ENCODE measurements at regions not wholly inside any gene's neighbourhood (a gene's known extent, or its start where the extent isn't known, plus 50 kb on each side); places are given as distances from the start of the nearest gene placed in this dataset.
A peak's percentile ranks its signal among the peaks of the same experiment; 100 is the strongest.

DNA sequence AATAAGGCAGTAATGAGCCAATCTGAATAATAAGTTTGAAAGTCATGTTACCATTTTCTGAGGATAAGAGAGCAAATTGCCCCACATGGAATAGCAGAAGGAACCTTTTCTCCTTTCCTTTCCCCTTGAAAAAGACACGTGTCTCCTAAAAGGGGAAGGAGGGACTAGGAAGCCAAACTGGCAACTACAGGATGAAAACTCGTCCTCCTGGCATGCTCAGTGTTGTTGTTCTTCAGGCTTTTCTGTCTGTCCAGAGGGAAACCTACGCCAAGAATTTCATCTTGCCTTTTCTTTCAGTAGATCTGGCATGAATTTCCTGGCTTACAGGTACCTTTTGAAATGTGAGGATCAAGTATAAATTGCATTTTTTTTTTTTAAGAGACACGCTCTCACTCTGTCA is 355.9 kb upstream of the TLE4 start:
- no peak for TF ChIP-seq CTCF (IDR thresholded peaks at IDR 0.05; ENCODE audit: low read depth, low read length, missing control alignments)
- in situ Hi-C loops (cut with HindIII; ENCODE audit: low sequenced_read_pairs) = no loop called here
- no peak for DNase-seq (ENCODE audit: low read depth)
- H3K4me3 ChIP-seq (ENCODE audit: low read depth, low read length) = no peak overlapping the region

- in situ Hi-C loops (cut with HindIII; ENCODE audit: low sequenced_read_pairs) = no loop called here
- no peak for TF ChIP-seq CTCF (IDR thresholded peaks at IDR 0.05; ENCODE audit: low read depth, low read length, missing control alignments)
- no peak for DNase-seq (ENCODE audit: low read depth)
- H3K4me3 ChIP-seq (ENCODE audit: low read depth, low read length) = no peak overlapping the region
These were observed 351.5 kb upstream of the TLE4 start for GRCh38 chr9:79220251-79220650.

DNA sequence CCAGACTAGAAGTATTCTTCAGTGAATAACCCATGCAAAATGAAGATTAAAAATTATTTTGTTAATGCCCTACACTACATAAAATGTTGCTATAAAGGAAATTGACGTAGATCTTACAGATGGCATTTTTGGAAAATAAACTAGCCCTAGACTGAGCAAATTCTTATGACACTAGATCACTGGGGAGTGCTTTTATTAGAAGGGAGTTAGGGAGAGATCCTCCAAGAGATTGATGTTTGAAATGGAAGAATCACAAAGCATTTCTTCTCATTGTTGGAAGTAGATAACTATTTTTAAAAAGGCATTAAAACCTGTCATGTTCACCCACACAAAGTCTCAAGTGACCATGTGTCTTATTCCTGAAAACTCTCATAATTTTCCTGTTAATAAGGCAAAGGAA is 351.1 kb upstream of the TLE4 start:
- DNase-seq (ENCODE audit: low read depth) = no peak
- in situ Hi-C loops (cut with HindIII; ENCODE audit: low sequenced_read_pairs) = no loop called here

DNA sequence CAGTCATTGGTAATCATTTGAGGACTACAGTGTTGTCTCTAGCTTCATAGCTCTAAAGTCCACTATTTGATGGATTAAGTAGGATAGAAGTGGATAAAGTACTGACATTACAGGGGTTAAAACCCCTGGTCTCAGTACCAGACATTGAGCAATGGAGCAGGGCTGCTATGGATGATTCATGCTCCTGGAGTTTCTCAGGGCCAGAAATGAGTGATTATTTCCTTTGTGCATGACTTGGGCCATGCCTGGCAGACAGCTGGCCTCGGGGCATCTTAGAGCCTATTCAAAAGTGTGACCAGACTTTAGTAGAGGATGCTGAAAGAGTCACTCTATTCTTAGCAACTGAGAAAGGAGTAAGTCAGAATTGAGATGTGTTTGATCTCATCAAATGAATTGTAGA is 350.7 kb upstream of the TLE4 start:
- peak; percentile 6 for DNase-seq (ENCODE audit: low read depth)
- no peak overlapping the region for H3K4me3 ChIP-seq (ENCODE audit: low read depth, low read length)
- TF ChIP-seq CTCF (IDR thresholded peaks at IDR 0.05; ENCODE audit: low read depth, low read length, missing control alignments) = no peak
- in situ Hi-C loops (cut with HindIII; ENCODE audit: low sequenced_read_pairs) = no loop called here

More for the DNA sequence above, 351.1 kb upstream of the TLE4 start:
- no peak for TF ChIP-seq CTCF (IDR thresholded peaks at IDR 0.05; ENCODE audit: low read depth, low read length, missing control alignments)
- H3K4me3 ChIP-seq (ENCODE audit: low read depth, low read length) = no peak overlapping the region

GRCh38 chr9:79222483-79222882 is 349.3 kb upstream of the TLE4 start:
- no peak for TF ChIP-seq CTCF (IDR thresholded peaks at IDR 0.05; ENCODE audit: low read depth, low read length, missing control alignments)
- H3K4me3 ChIP-seq (ENCODE audit: low read depth, low read length) = no peak overlapping the region
- no peak for DNase-seq (ENCODE audit: low read depth)
- in situ Hi-C loops (cut with HindIII; ENCODE audit: low sequenced_read_pairs) = no loop called here

- in situ Hi-C loops (cut with HindIII; ENCODE audit: low sequenced_read_pairs) = no loop called here
These were observed 346.9 kb upstream of the TLE4 start for GRCh38 chr9:79224672-79225433.

More at GRCh38 chr9:79224672-79225433, 346.9 kb upstream of the TLE4 start:
- peak; percentile 43 for DNase-seq (ENCODE audit: low read depth)
- no peak overlapping the region for H3K4me3 ChIP-seq (ENCODE audit: low read depth, low read length)
- TF ChIP-seq CTCF (IDR thresholded peaks at IDR 0.05; ENCODE audit: low read depth, low read length, missing control alignments) = no peak
